GM19452 (cell line): ENCODE measurements at regions not wholly inside any gene's neighbourhood (a gene's known extent, or its start where the extent isn't known, plus 50 kb on each side); places are given as distances from the start of the nearest gene placed in this dataset.
"Not testable (repeated sequence)": the region's sequence is repeated elsewhere in the genome, so short reads cannot be mapped to it uniquely, and the experiment has no call there.

Experiments used
- ATAC-seq: cut with Tn5 transposase; IDR thresholded peaks from one replicate; pipeline ENCODE4 v1.9.1; 2021; ENCODE audit not compliant: unreplicated experiment

DNA sequence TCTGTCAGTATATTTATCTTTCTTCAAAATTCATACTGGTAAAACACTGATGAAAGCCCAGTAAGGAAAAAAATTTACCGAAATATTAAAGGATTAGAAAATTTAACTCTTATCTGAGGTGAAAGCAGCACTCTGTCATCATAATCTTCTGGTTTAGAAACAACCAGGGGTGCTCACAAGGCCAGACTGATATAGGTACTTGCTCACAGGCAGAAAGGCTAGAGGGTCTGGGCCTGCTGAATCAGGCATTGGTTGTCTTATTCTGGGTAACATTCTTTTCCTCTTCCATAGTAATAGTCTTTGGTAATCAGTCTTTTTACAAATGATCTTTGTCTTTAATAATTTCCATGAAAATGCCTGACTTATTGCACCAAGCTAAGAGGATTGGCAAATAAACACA, 221.4 kb upstream of the TFPI start:
- no peak for ATAC-seq

DNA sequence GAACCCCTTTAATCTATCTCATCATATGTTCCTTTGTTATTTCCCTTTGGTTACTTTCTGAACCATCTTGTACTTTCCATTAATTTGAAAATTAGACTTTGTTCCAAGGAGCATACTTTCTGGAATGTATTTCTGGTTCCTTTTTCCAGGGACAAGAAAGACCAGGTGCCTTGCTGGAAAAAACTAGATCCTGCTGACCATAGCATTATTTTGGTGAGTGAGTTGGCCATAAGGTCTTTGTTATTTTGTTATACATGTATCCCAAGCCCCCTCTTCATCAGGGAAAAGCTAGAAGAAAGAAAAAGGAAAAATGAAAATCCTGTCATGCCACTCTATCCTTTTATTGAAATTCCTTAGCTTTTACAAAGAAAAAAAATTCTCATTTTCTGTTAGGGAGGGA, 228.1 kb upstream of the TFPI start:
- no peak for ATAC-seq

DNA sequence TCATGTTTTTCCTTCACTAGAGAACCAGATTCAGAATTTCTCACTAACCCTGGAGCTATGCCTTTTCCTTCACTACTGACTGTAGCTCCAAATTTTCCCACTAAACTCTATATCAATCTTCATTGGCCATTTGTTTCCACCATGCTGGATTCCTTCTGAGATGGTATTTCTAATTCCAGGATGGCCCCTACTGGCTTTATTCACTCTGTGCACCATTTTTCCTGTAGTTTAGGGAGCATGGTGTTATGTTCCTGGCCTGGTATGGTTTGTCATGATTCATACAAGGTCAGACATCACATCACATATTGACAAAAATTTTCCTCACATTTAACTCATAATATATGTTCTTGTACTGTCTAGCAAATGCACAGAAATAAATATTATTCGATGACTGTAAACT, 229.2 kb upstream of the TFPI start:
- no peak for ATAC-seq

GRCh38 chr2:187784138-187784537, 229.9 kb upstream of the TFPI start:
- ATAC-seq = not testable (repeated sequence)

DNA sequence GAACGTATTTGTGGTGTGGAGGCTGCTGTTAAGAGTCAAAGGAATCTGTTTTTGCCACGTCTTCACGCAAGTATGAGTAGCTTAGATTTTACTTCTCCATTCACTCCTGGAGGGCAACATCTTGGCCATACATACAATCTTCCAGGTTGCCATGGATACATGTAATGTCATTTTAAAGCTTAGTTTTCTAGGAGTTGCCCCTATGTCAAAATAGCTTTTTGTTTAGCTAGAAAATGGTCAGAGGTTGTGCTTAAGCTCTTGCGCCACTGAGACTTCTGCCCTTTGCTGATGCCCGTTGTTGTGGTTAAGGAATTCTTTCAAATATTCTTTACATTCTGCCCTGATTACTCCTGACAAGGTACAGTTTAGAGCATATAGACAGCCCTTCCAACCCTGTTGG, 245.4 kb upstream of the TFPI start:
- no peak for ATAC-seq

DNA sequence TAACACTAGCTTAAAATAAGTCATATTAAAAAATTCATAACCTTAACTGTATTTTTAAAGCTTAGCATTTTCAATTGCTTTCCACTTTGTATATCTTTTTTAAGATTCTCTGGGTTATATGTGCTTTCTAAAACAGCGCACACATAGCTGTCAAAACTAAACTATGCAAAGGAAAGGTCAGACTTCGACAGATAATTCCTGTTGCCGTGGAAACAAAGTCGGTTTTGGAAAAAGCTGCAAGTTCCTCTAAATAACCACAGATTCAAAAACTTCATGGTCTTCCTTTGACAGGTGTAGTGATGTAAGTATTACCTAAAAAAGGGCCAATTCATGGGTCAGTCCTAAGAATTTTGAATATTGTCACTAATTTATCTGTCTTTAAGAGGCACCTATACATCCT, 249.6 kb upstream of the TFPI start:
- no peak for ATAC-seq

DNA sequence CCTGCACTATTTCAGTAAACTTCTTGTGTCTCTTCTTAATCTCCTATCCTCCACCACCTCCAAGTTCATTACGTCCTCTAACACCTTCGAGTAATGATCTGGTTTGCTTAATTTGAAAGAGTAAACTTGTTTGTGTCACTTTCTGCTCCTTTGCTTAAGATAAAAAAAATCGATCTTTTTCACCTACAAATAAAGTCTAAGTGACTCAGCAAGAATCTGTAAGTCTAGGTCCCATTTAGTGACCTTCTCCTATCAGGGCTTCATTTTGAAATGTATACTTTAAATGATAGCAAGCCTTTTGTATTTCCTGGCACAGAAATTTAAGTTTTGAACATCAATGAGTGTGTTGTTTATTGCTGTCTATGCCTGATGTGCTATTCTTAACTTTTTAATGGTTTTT, 260.9 kb upstream of the TFPI start:
- ATAC-seq = no peak

- no peak for ATAC-seq
Observed at GRCh38 chr2:187819624-187820023, 265.4 kb upstream of the TFPI start.

- ATAC-seq = no peak
Observed at GRCh38 chr2:187825108-187825507, 270.9 kb upstream of the TFPI start.

- ATAC-seq = no peak
Observed at GRCh38 chr2:187826023-187826422, 271.8 kb upstream of the TFPI start.

DNA sequence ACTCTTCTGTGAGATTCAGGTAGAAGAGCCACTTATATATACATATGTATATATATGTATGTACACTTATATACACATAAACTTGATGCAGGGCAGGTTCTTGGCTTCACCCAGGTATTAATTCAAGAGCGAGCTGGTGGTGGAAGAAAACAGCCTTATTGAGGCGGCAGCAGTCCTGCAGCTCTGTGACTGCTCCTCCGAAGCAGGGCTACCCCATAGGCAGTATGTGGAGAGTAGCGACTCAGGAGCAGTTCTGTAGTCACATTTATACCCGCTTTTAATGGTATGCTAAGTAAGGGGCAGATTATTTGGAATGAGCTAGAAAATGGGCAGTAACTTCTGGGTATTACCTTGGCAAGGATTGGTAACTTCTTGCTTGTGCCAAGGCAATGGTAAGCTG, 280.6 kb upstream of the TFPI start:
- ATAC-seq = no peak

DNA sequence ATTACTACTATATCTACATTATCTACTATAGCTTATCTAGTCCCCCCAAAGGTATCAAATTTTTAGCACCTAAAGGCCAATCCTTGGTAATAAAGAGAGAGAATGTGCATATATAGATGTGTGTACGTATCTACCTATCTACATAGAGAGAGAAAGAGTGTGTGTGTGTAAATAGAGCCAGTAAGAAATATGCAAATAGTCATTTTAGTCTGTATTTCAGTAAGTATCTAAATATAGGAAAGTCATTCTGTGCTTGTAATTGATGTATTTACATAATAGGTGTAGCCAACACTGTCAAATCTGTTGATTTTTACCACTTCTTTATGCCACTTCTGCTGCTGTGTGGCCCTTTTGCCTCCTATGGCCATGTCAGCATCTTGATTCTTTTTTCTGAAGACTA, 284.5 kb upstream of the TFPI start:
- ATAC-seq = no peak

DNA sequence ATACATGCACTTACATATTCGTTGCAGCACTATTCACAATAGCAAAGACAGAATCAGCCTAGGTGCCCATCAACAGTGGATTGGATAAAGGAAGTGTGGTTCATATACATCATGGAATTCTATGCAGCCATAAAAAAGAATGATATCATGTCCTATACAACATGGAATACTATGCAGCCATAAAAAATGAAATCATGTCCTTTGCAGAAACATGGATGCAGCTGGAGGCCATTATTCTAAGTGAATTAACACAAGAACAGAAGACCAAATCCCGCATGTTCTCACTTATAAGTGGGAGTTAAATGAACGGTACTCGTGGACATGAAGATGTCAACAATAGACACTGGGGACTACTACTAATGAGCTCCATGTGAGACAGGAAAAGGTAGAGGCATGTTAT, 288.1 kb upstream of the TFPI start:
- no peak for ATAC-seq

- ATAC-seq = no peak
Observed at GRCh38 chr2:187842978-187843847, 289.0 kb upstream of the TFPI start.

DNA sequence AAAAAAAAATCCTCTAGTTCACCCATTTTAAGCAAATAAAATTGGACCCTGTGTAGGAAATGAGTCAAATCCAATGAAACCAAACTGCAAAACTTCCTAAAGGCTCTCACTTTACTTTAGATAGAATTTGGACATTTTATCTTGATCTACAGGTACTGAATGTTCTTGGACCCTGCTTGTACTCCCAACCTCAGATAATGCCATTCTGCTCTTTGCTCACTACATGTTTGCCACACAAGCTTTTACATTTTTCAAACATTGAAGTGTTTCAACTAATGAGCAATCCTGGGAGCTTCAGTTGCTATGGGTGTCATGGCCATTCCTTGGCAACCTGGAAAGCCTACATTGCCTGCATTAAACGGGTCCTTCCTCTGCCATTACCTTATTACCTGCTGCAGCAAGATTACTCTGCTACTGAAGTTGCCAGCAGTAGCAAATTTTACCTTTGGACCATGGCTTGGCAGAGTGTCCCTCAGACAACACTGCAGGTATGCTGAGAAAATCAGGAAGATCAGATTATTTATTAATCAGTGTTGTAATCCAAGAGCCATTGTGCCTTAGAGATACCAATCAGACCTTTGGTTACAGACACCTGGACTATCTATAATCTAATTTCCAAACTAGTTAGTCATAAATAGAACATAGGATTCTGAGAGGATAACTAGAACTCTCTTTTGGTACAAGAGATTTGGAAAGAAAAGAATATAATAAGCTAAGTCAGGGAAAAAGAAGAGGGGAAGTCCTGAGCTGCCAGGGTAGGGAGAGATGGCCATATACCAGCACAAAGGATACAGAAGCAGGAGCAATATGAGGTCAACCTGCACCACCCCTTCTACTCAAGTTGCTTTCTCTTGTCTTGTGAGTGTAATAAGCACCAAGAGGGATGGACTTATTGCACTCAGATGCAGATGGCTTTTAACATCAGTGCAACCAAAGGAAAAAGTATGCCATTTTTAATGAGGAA, 293.3 kb upstream of the TFPI start:
- no peak for ATAC-seq

GRCh38 chr2:187851955-187852561, 297.8 kb upstream of the TFPI start:
- ATAC-seq = no peak

DNA sequence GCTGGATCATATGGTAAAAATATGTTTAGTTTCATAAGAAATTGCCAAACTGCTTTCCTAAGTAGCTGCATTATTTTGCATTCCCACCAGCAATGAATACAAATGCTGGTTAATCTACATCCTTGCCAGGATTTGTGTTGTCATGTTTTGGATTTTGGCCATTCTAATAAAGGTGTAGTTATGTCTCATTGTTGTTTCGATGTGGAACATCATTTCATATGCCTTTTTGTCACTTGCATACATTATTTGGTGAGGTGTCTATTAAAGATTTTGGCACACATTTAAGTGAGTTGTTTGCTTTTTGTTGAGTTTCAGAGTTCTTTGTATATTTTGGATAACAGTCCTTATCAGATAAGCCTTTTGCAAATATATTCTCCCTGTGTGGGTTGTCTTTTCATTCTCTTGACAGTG, 299.2 kb upstream of the TFPI start:
- ATAC-seq = no peak

GRCh38 chr2:187854801-187855200, 300.6 kb upstream of the TFPI start:
- no peak for ATAC-seq

GRCh38 chr2:187855689-187856088, 301.5 kb upstream of the TFPI start:
- ATAC-seq = no peak

DNA sequence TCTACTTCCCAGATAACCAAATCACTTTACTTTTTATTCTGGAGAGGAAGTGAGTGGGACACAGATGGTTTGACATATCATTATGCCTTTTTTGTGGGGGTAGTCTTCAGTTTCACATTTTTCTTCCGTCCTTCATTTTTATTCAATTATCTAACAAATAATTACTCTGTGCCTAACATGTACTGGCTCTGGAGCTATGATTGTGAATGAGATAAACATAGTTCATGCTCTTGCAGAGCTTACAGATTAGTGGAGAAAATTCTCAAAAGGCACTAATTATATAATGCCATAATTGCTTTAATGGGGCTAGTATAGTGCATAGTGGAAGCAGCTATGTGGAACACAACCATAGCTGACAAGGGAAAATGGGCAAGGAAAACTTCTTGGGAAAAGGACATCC, 303.6 kb upstream of the TFPI start:
- ATAC-seq = no peak

DNA sequence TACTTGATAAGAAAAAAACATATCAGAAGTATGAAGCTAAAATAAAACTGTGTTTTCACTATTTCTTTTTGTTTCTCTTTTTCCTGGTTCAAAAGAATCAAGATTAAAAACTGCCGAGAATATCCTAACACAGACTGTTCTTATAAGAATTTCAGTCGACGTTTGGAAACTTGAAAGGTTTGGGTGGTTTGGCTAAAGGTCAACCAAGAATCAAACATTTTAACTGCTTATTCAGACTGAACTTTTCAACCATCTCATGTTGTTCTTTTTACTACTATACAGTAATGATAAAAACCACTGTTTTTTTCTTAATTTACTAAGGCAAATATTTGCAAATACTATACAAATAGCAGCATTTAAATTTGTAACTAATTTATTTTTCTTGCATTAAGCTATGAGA, 308.5 kb upstream of the TFPI start:
- no peak for ATAC-seq

DNA sequence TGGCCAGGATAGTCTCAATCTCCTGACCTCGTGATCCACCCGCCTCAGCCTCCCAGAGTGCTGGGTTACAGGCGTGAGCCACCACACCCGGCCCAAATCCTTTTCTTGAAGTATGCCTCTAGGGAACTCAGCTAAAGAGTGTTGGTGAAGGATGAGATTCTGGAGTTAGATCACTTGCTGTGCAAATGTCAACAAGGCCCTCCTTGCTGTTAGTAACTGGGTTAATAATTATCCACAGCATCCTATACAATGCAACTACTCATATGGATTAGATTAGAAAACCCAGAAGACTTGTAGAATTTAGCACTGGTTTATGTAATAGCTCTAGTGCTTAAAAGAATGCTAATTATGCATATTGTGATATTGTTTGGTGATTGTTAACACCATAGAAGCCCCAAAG, 310.8 kb upstream of the TFPI start:
- no peak for ATAC-seq
